Amniotic epithelial cell (primary cell): ENCODE measurements at regions not wholly inside any gene's neighbourhood (a gene's known extent, or its start where the extent isn't known, plus 50 kb on each side); places are given as distances from the start of the nearest gene placed in this dataset.

ENCODE experiments used
- DNase-seq: peaks from one replicate; pipeline ENCODE4 v3.0.0-alpha.2; 2010; ENCODE audit warnings: low read depth

GRCh38 chr10:10213237-10213636 lies 804.4 kb upstream of the CELF2 start:
- no peak for DNase-seq

- peak; percentile 76 for DNase-seq
These were observed 795.3 kb upstream of the CELF2 start for GRCh38 chr10:10222304-10222841.

GRCh38 chr10:10223131-10223530 lies 794.5 kb upstream of the CELF2 start:
- DNase-seq = no peak

GRCh38 chr10:10225136-10225676 lies 792.5 kb upstream of the CELF2 start:
- no peak for DNase-seq

GRCh38 chr10:10233229-10233628 lies 784.4 kb upstream of the CELF2 start:
- DNase-seq = no peak

GRCh38 chr10:10235003-10235402 lies 782.7 kb upstream of the CELF2 start:
- peak; percentile 2 for DNase-seq

- no peak for DNase-seq
These were observed 770.1 kb upstream of the CELF2 start for GRCh38 chr10:10247585-10247984.

- DNase-seq = no peak
These were observed 760.8 kb upstream of the CELF2 start for GRCh38 chr10:10256860-10257259.

- DNase-seq = no peak
These were observed 758.7 kb upstream of the CELF2 start for GRCh38 chr10:10259013-10259412.

- DNase-seq = no peak
These were observed 747.3 kb upstream of the CELF2 start for GRCh38 chr10:10270126-10271050.

- DNase-seq = no peak
These were observed 746.0 kb upstream of the CELF2 start for GRCh38 chr10:10271639-10272192.

GRCh38 chr10:10273661-10274060 lies 744.0 kb upstream of the CELF2 start:
- no peak for DNase-seq

GRCh38 chr10:10279906-10280305 lies 737.8 kb upstream of the CELF2 start:
- DNase-seq = no peak

GRCh38 chr10:10292501-10292900 lies 725.2 kb upstream of the CELF2 start:
- no peak for DNase-seq

GRCh38 chr10:10293041-10293440 lies 724.6 kb upstream of the CELF2 start:
- no peak for DNase-seq

- no peak for DNase-seq
These were observed 724.2 kb upstream of the CELF2 start for GRCh38 chr10:10293481-10293951.

GRCh38 chr10:10294184-10294880 lies 723.3 kb upstream of the CELF2 start:
- no peak for DNase-seq

- no peak for DNase-seq
These were observed 722.7 kb upstream of the CELF2 start for GRCh38 chr10:10294881-10295529.

GRCh38 chr10:10295537-10295936 lies 722.1 kb upstream of the CELF2 start:
- no peak for DNase-seq

- no peak for DNase-seq
These were observed 715.0 kb upstream of the CELF2 start for GRCh38 chr10:10302689-10303088.

- no peak for DNase-seq
These were observed 710.6 kb upstream of the CELF2 start for GRCh38 chr10:10307036-10307435.

GRCh38 chr10:10307551-10307950 lies 710.1 kb upstream of the CELF2 start:
- DNase-seq = no peak
